NCI-H524 treated with DMSO at 0.1 percent for 48 hours (cell line): ENCODE measurements at regions not wholly inside any gene's neighbourhood (a gene's known extent, or its start where the extent isn't known, plus 50 kb on each side); places are given as distances from the start of the nearest gene placed in this dataset.

Experiments
- DNase-seq: peaks from one replicate; lab custom pipeline; 2025; lab: John Stamatoyannopoulos, UW

DNA sequence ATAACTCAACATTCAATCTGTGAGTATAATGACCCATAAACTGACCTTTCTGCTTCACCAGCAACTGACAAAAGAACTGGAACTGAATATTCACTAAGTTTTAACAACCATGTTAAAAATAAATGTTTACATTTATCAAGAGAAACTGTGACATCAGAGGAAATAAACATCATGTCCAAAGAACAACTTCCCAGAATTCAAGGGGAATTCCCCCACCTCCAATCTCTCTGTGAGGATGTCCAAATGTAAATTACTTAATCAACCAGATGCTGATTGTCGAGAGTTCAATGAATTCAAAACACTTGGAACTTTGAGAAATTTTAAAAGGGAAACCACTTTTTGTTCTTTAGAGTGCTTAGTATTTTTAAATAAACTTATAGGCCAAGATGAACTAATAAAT is 365.6 kb upstream of the ADGRL2 start:
- DNase-seq = no peak

DNA sequence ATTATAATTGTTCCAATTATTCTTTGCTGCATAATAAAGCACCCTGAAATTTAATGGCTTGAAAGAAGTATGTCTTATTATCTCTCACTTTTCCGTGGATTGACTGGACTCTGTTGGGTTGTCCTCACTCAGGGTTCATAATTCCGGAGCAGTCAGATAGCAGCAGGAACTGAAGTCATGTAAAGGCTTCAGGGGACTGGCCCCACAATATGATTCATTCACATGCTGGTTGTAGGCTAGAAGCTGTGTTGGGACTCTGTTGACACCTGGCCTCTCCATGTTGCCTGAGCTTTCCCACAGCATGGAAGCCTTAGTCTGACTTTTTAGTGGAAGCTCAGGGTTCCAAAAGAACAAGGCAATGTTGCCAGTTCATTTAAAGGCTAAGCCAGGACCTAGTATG is 367.1 kb upstream of the ADGRL2 start:
- no peak for DNase-seq

DNA sequence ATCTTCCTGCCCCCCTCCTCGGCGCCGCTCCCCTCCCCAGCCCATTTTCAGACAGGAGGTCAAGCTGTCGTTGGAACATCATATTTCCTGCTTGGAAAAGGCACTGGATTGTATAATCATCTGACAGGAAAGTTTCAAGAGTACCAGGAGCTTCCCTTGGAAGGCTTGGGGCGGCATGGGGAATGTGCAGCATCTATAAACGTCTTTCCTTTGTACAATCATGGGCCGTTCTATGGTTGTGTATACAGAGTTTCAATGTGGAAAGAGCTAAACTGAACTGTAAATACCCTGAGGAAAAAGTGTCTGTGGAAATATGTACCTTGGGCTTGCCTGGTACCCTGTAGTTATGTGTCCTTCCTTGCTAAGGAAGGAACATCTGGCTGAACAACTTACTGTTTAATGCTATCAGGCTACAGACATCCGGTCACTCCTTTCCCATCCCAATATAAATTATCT is 368.1 kb upstream of the ADGRL2 start:
- no peak for DNase-seq

DNA sequence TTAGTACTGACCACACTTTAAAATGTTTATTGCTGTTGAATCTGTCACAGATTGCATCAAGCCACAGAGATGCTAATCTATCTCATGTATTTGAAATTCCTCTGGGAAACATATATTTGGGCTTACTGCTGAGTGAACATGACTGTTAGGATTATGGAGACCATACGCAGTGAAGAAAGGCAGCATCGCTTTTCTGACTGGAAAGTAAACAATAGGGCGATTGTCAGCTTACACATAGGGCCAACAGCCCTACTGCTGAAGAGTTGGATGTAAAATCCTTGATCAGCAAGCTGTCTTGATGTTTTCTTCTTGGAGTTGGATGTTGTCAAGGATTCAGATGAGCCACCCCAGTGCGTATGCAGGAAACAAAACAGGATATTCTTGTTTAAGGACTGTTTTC is 368.7 kb upstream of the ADGRL2 start:
- no peak for DNase-seq

DNA sequence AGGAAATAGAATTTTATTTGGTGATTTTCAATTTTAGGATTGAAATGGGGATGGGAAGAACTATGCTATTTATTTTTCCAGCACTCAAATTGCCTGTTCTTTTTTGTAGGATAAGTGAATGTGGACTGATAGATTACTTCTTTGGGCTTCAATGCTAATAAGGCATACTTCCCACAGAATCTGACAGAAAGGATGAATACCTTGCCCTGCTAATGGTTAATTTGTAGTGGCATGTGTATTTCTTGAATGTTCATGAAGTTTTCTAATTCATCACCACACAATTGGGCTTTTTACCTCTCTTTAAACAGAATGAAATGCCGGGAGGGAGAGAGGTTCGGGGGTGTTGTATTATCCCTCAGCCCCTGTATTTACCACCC is 369.1 kb upstream of the ADGRL2 start:
- no peak for DNase-seq

DNA sequence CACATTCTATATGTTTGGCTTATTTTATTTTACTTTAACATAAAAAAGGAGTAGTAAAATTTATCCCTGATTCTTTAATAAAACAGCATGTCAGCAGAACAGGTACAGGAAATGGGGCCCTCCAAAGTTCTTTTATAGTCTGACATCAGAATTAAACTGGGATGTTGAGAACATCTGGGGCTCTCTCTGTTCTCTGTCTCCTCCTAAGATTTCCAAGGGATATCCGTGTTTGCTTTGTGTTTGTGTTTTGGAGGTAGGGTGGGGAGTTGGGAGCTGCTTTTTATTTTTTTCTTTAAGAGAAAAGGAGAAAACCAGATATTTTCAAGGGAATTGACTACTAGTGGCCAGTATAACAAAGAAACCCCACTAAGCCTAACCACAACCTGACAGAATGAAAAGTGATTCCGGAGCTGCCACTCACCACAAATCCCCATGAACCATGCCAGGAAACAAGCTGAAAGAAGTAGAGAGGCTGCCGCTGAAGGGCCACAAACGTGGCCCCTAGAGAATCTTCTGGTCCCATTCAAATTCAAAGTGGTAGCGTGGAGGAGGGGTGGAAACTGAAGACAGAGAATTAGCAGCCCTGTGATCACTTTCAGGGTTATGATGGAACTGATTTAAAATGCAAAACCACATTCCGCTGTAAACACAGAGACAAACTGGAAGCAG is 369.6 kb upstream of the ADGRL2 start:
- DNase-seq = no peak

DNA sequence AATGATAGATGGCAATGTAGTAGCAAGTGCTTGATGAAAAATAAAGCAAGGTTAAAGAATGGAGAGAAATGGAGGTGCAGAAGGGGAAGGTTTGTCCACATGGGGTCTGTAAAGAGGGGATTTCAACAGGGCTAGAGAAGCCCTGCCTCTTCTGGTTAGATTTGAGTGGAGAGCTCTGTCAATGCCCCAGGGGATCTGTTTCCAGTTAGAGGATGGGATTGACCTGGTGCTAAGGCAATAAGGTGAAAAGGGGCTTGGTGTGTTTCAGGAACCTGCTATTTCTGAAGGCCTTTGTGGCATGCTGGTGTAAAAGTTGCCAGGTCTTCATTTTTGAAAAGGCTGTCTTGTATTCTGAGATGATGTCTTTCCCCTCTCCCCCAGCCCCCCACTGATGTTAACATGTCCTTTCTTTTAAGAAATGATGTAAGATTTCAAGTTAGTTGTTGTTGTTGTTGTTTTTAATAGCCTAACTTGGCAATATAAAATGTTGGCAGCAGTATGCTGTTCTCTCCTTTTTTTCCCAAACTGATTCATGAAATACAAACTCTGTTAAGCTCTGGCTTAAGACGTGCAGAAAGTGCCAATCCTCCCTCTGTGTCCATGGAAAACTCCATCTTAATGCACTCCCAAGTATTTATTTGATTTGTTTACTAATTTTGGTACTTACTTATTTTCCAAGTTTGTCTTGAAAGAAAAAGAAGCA is 370.3 kb upstream of the ADGRL2 start:
- no peak for DNase-seq

DNA sequence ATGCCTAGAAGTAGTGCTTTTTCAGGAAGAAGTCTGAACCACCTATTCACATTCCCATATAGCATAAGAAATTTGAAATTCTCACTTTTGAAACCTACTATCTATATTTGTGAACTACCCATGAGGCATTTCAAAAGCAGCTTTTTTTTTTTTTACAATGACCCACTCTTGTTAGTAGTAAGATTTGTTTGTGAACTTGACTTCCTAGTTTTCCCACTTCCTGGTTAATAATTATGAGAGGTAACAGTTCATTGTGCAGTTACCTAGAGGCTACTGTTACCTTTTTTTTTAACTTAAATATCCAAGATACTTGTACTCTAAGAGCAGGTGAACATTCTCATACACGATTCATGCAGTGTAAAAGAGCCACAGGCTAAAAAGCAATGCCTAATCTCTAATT is 371.7 kb upstream of the ADGRL2 start:
- no peak for DNase-seq

DNA sequence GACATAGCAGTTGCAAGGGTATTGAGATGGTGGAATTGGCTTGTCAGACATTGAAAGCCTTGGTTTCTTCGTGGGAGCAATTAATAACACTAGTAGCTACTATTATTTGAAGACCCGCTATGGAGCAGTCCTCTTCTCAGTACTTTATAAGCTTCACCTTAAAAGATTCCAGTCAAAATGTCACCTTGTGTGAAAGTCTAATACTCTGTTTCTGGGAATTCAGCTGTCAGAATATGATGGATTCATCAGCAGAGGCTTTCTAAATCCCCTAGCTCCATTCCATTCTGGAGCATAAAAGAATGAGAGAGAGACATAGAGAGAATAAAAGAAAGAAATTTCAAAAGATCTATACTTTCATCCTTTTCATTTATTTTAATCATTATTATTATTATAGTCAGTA is 375.9 kb upstream of the ADGRL2 start:
- DNase-seq = no peak

DNA sequence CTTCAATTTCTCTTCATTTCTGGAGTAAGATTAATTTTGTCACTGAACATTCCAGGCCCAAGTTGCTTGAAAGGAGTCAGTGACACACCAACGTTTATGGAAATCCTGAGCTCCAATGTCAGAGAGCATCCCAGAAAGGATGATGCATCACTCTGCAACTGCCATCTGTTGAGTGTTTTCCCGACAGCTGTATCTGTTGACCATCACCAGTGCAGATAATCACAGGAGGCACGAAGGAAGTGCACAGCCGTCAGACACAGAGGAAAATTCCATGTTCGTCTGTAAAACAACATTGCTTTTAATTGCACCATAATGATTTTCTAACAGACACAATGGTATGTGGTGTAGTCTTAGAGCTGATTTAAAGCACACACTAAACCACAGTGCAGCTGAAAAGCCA is 376.7 kb upstream of the ADGRL2 start:
- DNase-seq = no peak

DNA sequence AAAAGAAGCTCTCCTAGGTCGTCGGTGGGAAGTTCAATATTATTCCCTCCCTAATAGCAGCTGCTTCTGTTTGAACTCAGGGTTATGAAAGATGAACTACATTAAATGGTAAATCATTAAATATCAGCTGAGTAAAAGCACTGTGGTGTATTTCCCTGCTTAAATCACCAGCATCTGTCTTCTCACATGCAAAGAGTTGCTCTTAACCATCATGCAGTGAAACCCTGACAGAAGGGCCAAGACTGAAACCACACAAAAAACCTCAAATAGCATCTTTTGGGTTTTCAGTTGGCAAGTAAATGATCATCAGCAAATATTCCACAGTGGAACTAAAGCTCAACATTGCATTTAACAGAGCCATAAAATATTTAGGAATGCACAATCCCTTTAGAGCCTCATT is 380.0 kb upstream of the ADGRL2 start:
- DNase-seq = peak; percentile 24

DNA sequence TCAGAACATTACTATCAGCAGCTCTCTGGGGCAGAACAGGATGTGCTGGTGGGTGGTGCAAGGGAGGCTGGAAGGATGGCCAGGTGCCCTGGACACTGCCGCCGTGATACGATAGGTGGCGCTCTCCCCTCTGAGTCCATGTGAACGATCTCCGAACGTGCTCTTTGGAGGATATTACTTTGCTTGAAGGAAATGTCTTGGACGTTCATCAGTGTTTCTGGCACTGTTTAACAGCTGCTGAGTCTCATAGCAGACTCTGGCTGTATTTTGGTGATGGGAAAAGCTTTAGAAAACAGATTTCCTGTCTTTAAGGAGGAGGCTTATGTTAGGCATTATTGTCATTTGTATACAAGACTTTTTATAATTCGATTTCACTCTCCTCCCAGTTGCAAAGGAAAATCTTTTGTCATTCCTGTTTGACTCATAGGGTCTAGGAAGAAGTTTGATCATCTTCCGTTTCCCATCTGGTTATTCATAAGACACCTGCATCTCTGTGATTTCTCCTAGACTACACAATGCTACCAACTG is 386.2 kb upstream of the ADGRL2 start:
- DNase-seq = no peak

DNA sequence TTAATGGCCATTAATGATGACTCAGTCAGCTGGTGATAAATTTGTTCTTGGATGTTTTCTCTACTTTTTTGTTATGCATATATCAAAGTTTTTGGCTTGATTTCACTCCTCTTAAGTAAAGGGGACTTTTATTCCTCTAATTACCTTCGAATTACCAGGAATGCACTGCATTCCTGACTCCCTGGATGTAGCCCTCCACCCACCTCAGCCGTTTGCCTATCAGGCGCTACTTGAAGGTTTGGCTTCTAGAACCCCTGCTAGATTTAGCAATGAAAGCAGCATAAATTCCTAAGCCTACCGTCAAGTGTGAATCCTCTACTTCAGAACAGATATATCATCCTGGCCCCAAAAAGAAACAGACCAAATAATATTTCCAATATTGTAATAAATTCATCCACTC is 387.8 kb upstream of the ADGRL2 start:
- DNase-seq = no peak

DNA sequence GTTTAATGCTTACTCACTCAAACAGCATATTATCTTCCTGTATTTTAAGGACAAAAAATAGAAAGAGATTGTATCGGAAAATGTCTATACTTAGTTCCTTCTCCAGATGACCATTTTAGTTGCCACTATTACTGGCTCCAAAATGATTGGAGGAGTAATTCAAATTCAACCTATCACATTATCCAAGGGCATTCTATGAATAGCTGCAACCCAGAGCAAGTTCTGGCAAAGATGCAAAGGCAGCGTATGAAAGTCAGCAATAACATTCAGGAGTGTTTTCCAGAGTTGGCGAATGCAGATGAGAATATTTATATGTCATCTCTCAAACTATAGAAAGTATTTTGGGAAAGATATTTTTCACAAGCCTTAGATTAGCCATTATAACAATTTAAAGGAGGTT is 389.8 kb upstream of the ADGRL2 start:
- DNase-seq = no peak

DNA sequence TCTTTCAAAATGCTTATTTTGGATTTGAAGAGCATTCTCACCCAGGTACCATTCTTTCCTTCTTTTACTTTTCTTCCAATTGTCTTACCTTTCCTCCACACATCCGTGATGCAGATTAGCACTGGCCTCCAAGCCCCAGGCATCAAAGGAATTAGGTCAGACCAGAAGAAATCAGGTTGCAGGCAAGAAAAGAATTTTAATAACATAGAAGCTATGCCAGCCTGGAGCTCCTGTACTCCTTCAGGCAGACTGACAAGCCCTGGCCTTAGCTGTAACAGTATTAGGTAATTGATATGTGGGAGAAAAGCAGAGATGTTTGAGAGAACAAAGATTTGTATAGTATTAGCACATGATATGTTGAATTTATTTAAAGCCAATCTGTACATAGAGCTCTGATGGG is 390.4 kb upstream of the ADGRL2 start:
- DNase-seq = no peak

DNA sequence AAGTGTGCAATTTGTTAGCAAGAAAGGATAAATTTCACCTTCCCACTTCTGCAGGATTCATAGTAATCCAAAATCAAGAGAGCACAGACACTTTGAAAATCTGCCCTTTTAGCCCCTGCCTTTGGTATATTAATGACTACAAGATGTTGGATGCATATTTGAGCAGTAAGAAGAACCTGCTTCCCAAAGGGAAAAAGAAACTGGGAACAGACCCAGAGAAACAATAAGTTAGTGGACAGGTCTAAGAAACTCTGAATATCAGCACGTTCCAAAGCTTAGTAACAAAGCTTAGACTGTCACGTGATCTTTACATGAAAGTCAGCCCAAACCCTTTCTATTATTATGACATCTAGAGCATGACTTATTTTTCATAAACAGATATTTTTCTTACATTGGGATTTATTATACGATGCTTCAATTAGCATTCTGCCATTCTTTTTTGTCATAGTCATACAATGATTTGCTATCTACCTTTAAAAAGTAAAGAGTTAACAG is 390.9 kb upstream of the ADGRL2 start:
- DNase-seq = no peak

DNA sequence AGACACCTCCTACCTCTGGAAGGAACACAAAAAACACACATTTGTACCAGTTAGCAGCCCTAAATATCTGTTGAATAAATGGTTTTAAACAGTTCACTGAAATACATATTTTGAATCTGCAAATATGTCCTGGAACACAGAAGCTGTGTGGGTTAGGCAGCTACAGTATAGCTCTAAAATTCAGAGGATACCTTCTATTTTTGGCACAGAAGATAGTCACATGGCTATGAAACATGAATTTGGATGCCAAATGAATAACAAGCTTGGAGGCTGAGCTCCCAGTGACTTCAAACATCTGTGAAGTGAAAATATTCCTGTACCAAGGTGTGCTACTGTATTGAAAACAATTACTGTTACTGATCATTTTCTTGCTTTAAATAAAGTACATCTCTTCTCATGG is 391.5 kb upstream of the ADGRL2 start:
- no peak for DNase-seq

DNA sequence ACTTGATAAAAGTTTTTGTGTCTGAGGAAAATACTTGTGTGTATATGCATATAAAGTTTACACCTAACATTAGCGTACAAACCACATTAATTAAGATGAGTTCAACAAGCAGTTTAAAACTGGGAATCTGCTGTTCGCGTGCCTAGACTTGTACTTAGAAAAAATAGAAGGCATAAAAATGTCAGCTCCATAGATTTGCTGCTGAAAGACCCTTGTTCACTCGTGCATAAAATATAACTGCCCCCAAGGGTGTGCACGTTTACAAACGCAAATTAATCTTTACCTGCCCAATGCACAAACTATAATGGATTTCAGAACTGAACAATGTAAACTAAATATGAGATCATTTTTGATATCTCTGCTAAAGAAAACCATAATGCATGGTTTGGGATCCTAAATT is 392.3 kb upstream of the ADGRL2 start:
- no peak for DNase-seq

DNA sequence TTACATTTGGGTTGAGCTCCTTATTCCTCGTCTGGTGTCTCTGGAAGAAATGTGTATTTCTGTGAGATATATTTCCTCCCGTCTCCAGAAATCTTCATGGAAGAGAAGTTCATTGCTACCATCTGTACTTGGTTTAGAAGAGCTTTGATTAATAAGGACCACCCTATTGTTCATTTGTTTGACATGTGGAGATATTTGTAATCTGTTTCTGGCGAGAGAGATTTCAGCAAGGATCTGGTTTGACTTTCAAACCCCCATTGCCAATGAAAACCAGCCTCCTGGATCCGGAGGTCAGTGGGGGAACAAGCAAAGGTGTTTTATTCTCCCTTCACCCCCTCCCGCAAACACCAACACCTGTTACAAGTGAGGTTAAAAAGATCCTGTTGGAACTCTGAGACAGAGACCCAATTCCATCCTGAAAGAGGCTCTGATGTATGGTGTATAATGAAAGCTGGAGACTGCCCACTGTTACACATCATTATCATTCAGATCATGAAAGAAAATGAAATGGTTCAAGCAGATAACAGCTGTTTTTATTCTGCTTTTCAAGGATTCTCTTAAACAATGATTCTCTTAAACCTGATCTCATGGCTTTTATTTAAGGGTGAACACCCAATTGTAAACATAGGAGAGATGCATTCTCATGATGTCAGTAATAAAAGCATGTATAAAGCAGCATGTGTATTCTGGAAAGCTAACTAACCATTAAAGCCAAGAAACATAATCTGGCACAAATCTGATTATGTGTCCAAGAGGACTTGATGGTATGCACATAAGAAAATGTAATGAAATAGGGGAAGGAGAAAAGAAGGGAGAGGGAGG is 393.5 kb upstream of the ADGRL2 start:
- DNase-seq = no peak

DNA sequence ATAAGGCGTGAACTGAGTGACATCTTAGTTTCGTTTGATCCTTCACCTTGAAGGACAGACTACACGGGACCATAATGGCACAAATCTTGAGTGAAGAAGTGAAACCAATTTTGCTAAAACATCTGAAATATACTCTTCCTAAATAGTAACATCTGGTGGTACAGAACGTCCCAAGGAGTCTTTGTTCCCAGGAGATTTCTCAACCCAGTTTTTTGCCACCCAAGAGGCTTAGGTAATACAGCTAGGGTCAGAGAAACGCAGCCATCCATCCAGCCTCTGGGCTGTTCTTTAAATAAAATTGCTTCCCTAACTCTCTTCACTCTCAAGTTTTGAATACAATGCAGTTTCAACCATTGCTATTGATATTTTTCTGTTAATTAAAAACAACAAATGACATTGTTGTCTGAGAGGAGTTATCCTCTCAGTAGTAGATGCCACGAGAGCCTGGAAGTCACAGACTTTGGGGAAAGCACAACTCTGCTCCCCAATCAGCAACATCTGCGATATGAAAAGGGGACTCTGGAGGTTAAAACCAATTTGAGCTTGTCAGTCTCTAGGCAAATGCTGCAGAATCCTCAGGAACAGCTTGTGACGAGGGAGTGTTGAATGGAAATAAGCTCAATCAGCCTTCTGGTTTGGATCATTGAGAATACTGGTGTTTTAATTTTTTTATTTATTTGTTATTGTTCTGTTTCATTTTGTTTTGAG is 394.3 kb upstream of the ADGRL2 start:
- no peak for DNase-seq

DNA sequence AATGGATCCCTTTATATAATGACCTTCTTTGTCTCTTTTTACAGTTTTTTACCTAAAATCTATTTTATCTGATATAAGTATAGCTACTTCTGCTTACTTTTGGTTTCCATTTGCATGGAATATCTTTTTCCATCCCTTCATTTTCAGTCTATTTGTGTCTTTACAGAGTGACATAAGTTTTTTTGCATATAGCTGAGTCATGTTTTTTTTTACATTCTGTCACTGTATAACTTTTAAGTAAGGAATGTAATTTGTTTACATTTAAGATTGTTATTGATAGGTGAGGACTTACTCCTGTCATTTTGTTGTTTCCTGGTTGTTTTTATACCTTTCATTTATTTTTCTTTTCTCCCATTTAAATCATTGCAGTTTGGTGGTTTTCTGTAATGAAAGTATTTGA is 402.7 kb upstream of the ADGRL2 start:
- no peak for DNase-seq
